ENCODE measurements at regions not wholly inside any gene's neighbourhood (a gene's known extent, or its start where the extent isn't known, plus 50 kb on each side); places are given as distances from the start of the nearest gene placed in this dataset.

DNA sequence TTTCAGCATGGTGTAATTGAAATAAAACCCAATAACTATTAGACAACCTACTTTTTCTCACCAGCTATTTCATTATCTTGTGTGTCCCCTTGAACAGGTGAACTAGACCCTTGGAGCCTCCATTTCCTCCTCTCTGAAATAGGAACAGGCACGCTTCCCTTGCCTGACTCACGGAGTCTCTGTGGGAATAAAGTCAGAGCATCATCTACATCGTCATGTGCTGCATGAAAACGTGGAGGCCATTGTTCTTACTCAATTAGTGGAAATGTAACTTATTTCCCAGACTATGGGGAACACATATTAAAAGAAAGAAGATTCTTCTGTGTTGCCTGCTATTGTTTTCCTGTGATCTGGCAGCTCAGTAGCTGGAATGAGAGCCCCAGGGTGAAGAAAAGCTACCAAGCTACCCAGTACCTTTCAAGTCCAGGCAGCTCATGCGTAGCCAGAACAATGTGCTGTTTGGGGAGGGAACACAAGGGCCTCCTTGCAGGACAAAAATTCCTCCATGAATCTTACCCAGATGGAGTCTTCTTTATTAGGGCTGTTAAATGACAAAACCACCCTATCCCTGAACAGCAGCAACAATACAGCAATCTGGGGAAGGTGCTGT is 59.8 kb downstream of the SOX11 start:
- Histone ChIP-seq H3K4me3 (ENCODE audit: control insufficient read depth in 2 of 3, extremely low read depth in 1 of 3, insufficient read depth in 2 of 3, low read depth in 1 of 3, low read length in 3 of 3) (no peak overlapping the region), H4K20me1 (ENCODE audit: control insufficient read depth, extremely low read depth, insufficient read depth, low read length) (no peaks in the 10 kb centered on the region), H3K4me1 (ENCODE audit: control insufficient read depth, extremely low read depth, insufficient read depth, low read length) (no peaks in the 10 kb centered on the region), H3K9ac (ENCODE audit: control insufficient read depth, extremely low read depth, insufficient read depth, low read length) (no peak overlapping the region), H3K9me1 (ENCODE audit: control insufficient read depth, extremely low read depth, insufficient read depth, low read length) (no peaks in the 10 kb centered on the region), H2AFZ (ENCODE audit: control insufficient read depth, low read length) (no peak overlapping the region), H3K36me3 (ENCODE audit: control insufficient read depth in 2 of 2, extremely low read depth in 1 of 2, insufficient read depth in 2 of 2, low read length in 2 of 2) (no peaks in the 10 kb centered on the region), H3K4me2 (ENCODE audit: control insufficient read depth, extremely low read depth, insufficient read depth, low read depth, low read length) (no peak overlapping the region), H3K27me3 (ENCODE audit: control insufficient read depth, extremely low read depth, insufficient read depth, low read length) (no peaks in the 10 kb centered on the region), H3K9me3 (ENCODE audit: control insufficient read depth, low read depth, low read length) (peaks cover 5% of the 10 kb centered on the region), H3K79me2 (ENCODE audit: control insufficient read depth, insufficient read depth, low read length) (no peaks in the 10 kb centered on the region), H3K27ac (ENCODE audit: control insufficient read depth, insufficient read depth, low read length) (no peak overlapping the region)
- DNase-seq (ENCODE audit: low read depth, low spot score) (no peak), FAIRE-seq (no peak)
- dilution Hi-C loops (cut with MboI; ENCODE audit: extremely low pct_ligation_motif_present, low sequenced_read_pairs) = no loop called here
- TF ChIP-seq EZH2 (IDR thresholded peaks at IDR 0.05; ENCODE audit: low read length) = no peak
- TF ChIP-seq, protein P1, sequence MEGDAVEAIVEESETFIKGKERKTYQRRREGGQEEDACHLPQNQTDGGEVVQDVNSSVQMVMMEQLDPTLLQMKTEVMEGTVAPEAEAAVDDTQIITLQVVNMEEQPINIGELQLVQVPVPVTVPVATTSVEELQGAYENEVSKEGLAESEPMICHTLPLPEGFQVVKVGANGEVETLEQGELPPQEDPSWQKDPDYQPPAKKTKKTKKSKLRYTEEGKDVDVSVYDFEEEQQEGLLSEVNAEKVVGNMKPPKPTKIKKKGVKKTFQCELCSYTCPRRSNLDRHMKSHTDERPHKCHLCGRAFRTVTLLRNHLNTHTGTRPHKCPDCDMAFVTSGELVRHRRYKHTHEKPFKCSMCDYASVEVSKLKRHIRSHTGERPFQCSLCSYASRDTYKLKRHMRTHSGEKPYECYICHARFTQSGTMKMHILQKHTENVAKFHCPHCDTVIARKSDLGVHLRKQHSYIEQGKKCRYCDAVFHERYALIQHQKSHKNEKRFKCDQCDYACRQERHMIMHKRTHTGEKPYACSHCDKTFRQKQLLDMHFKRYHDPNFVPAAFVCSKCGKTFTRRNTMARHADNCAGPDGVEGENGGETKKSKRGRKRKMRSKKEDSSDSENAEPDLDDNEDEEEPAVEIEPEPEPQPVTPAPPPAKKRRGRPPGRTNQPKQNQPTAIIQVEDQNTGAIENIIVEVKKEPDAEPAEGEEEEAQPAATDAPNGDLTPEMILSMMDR (optimal IDR thresholded peaks at IDR 0.05 in 1 of 3, IDR thresholded peaks at IDR 0.05 in 1 of 3, conservative IDR thresholded peaks at IDR 0.05 in 1 of 3; ENCODE audit: extremely low read depth in 1 of 3, insufficient read depth in 2 of 3, low read length in 3 of 3) = no peak

DNA sequence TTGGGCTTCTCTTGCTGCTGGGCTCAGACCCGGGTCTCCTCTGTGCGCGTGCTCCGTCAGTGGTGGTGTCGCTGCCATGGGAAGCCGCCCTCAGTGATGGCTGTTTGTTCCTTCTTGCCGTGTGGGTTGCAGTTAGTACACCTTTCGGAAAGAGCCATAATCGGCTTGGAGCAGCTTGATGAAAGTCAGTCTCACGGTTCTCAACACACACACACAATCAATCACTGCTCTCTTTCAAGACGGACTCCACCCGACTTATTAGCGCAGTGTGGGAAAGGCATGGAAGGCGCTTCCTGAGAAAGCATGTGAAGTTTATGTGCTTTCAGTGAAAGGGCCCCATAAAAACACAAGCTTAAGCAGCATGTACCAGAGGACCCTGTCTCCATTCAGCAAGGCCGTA is 64.1 kb downstream of the SOX11 start:
- no peak overlapping the region for H2AFZ ChIP-seq (ENCODE audit: control insufficient read depth, low read length)
- FAIRE-seq (no peak), DNase-seq (ENCODE audit: low read depth, low spot score) (no peak)
- TF ChIP-seq, protein P1 (optimal IDR thresholded peaks at IDR 0.05 in 1 of 3, IDR thresholded peaks at IDR 0.05 in 1 of 3, conservative IDR thresholded peaks at IDR 0.05 in 1 of 3; ENCODE audit: extremely low read depth in 1 of 3, insufficient read depth in 2 of 3, low read length in 3 of 3) = no peak
- no peak for TF ChIP-seq EZH2 (IDR thresholded peaks at IDR 0.05; ENCODE audit: low read length)
- no peaks in the 10 kb centered on the region for H4K20me1 ChIP-seq (ENCODE audit: control insufficient read depth, extremely low read depth, insufficient read depth, low read length)
- H3K4me1 ChIP-seq (ENCODE audit: control insufficient read depth, extremely low read depth, insufficient read depth, low read length) = no peaks in the 10 kb centered on the region
- H3K9ac ChIP-seq (ENCODE audit: control insufficient read depth, extremely low read depth, insufficient read depth, low read length) = no peak overlapping the region
- H3K4me3 ChIP-seq (ENCODE audit: control insufficient read depth in 2 of 3, extremely low read depth in 1 of 3, insufficient read depth in 2 of 3, low read depth in 1 of 3, low read length in 3 of 3) = no peak overlapping the region
- no peaks in the 10 kb centered on the region for H3K27me3 ChIP-seq (ENCODE audit: control insufficient read depth, extremely low read depth, insufficient read depth, low read length)
- no peaks in the 10 kb centered on the region for H3K36me3 ChIP-seq (ENCODE audit: control insufficient read depth in 2 of 2, extremely low read depth in 1 of 2, insufficient read depth in 2 of 2, low read length in 2 of 2)
- no peak overlapping the region for H3K27ac ChIP-seq (ENCODE audit: control insufficient read depth, insufficient read depth, low read length)
- dilution Hi-C loops (cut with MboI; ENCODE audit: extremely low pct_ligation_motif_present, low sequenced_read_pairs) = no loop called here
- no peaks in the 10 kb centered on the region for H3K9me1 ChIP-seq (ENCODE audit: control insufficient read depth, extremely low read depth, insufficient read depth, low read length)
- H3K9me3 ChIP-seq (ENCODE audit: control insufficient read depth, low read depth, low read length) = peaks cover 2% of the 10 kb centered on the region
- no peak overlapping the region for H3K4me2 ChIP-seq (ENCODE audit: control insufficient read depth, extremely low read depth, insufficient read depth, low read depth, low read length)
- no peaks in the 10 kb centered on the region for H3K79me2 ChIP-seq (ENCODE audit: control insufficient read depth, insufficient read depth, low read length)
